ENCODE measurements at regions not wholly inside any gene's neighbourhood (a gene's known extent, or its start where the extent isn't known, plus 50 kb on each side); places are given as distances from the start of the nearest gene placed in this dataset.
"Not testable (repeated sequence)": the region's sequence is repeated elsewhere in the genome, so short reads cannot be mapped to it uniquely, and the experiment has no call there.

GRCh38 chr6:117798819-117799218 is 108.2 kb upstream of the SLC35F1 start:
- TF ChIP-seq CTCF (conservative IDR thresholded peaks at IDR 0.05 in 1 of 2, IDR thresholded peaks at IDR 0.05 in 1 of 2; ENCODE audit: extremely low read depth in 1 of 2, insufficient read depth in 1 of 2, low read depth in 1 of 2, low read length in 2 of 2); EZH2 (IDR thresholded peaks at IDR 0.05; ENCODE audit: borderline replicate concordance, low read length): not testable (repeated sequence)
